ENCODE measurements at regions not wholly inside any gene's neighbourhood (a gene's known extent, or its start where the extent isn't known, plus 50 kb on each side); places are given as distances from the start of the nearest gene placed in this dataset.

DNA sequence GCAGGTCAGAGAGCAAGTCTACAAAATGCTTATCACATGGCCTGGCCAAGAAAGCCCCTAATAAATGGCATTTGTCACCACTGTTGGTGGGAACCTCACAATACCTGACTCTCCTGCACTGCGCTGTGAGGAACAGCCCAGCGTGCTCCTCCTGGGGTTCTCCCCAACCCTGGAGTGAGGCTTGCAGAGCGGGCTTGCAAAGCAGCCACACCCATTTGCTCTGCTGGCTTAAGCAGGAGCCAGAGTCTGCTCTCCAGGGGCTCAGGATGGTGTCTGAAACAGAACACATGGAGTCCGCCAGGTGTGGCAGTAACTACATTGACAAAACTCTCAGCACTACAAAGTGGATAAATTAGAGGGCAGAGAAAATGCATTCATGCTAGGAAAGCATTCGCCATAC lies 331.0 kb upstream of the CCL2 start:
- TF ChIP-seq POLR2A (IDR thresholded peaks at IDR 0.05), result no peak
- TF ChIP-seq, protein P1, sequence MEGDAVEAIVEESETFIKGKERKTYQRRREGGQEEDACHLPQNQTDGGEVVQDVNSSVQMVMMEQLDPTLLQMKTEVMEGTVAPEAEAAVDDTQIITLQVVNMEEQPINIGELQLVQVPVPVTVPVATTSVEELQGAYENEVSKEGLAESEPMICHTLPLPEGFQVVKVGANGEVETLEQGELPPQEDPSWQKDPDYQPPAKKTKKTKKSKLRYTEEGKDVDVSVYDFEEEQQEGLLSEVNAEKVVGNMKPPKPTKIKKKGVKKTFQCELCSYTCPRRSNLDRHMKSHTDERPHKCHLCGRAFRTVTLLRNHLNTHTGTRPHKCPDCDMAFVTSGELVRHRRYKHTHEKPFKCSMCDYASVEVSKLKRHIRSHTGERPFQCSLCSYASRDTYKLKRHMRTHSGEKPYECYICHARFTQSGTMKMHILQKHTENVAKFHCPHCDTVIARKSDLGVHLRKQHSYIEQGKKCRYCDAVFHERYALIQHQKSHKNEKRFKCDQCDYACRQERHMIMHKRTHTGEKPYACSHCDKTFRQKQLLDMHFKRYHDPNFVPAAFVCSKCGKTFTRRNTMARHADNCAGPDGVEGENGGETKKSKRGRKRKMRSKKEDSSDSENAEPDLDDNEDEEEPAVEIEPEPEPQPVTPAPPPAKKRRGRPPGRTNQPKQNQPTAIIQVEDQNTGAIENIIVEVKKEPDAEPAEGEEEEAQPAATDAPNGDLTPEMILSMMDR (IDR thresholded peaks at IDR 0.05), result no peak
